Neural progenitor cell (in vitro differentiated cells): ENCODE measurements at regions not wholly inside any gene's neighbourhood (a gene's known extent, or its start where the extent isn't known, plus 50 kb on each side); places are given as distances from the start of the nearest gene placed in this dataset.

Experiments
- DNase-seq: peaks from one replicate; pipeline ENCODE4 v3.0.0-alpha.2; 2016; ENCODE audit warnings: low spot score
- H2AFZ ChIP-seq: fragments of 200-600 bp; sonication (generic); replicated peaks from 2 replicates; pipeline ENCODE4 v1.6.1; 2016; ENCODE audit warnings: antibody characterized with exemption
- H3F3A ChIP-seq: fragments of 200-600 bp; sonication (generic); 2 replicates; pipeline ENCODE4 v1.6.1; 2016; ENCODE audit warnings: antibody characterized with exemption, low read depth
- H3K27ac ChIP-seq: fragments of 200-600 bp; sonication (generic); 2 replicates; pipeline ENCODE4 v1.5.1; 2016; ENCODE audit warnings: mild to moderate bottlenecking
- H3K27me3 ChIP-seq: fragments of 200-600 bp; sonication (generic); 2 replicates; pipeline ENCODE4 v1.6.1; 2016; ENCODE audit warnings: mild to moderate bottlenecking, moderate library complexity
- H3K36me3 ChIP-seq: fragments of 200-600 bp; sonication (generic); 2 replicates; pipeline ENCODE4 v1.5.1; 2016
- H3K4me1 ChIP-seq: fragments of 200-600 bp; sonication (generic); 2 replicates; pipeline ENCODE4 v1.6.1; 2016; ENCODE audit warnings: mixed run types
- H3K4me2 ChIP-seq: fragments of 200-600 bp; sonication (generic); 2 replicates; pipeline ENCODE4 v1.6.1; 2016
- H3K4me3 ChIP-seq: fragments of 200-600 bp; sonication (generic); 2 replicates; pipeline ENCODE4 v1.5.1; 2016
- H3K79me2 ChIP-seq: fragments of 200-600 bp; sonication (generic); 2 replicates; pipeline ENCODE4 v1.6.1; 2016; ENCODE audit warnings: low read depth
- H3K9ac ChIP-seq: fragments of 200-600 bp; sonication (generic); 2 replicates; pipeline ENCODE4 v1.6.1; 2016
- H3K9me3 ChIP-seq: fragments of 200-600 bp; sonication (generic); 2 replicates; pipeline ENCODE4 v1.5.1; 2016; ENCODE audit warnings: low read depth
- H4K20me1 ChIP-seq: fragments of 200-600 bp; sonication (generic); 2 replicates; pipeline ENCODE4 v1.6.1; 2016; ENCODE audit warnings: low read depth
- H3K27ac Mint-ChIP-seq: 3 replicates; pipeline ENCODE4 v1.8.0; 2021; ENCODE audit warnings: mixed read lengths
- H3K27me3 Mint-ChIP-seq: 2 replicates; pipeline ENCODE4 v1.8.0; 2022; ENCODE audit warnings: low read depth, mild to moderate bottlenecking, inconsistent platforms, moderate library complexity, mixed read lengths; ENCODE audit not compliant: insufficient read depth
- H3K36me3 Mint-ChIP-seq: 3 replicates; pipeline ENCODE4 v1.8.0; 2021; ENCODE audit warnings: mixed read lengths
- H3K4me1 Mint-ChIP-seq: 3 replicates; pipeline ENCODE4 v1.8.0; 2021; ENCODE audit warnings: mixed read lengths
- H3K4me3 Mint-ChIP-seq: 3 replicates; pipeline ENCODE4 v1.8.0; 2021; ENCODE audit warnings: mild to moderate bottlenecking, moderate library complexity, mixed read lengths
- H3K9me3 Mint-ChIP-seq: 3 replicates; pipeline ENCODE4 v1.8.0; 2020; ENCODE audit warnings: mixed read lengths
- EZH2 ChIP-seq: fragments of 200-600 bp; sonication (generic); IDR thresholded peaks from 2 replicates; pipeline ENCODE4 v1.6.1; 2017; ENCODE audit warnings: antibody characterized with exemption, mild to moderate bottlenecking, moderate library complexity
- EZH2phosphoT487 ChIP-seq: fragments of 200-600 bp; sonication (generic); IDR thresholded peaks from 2 replicates; pipeline ENCODE4 v1.6.1; 2017; ENCODE audit warnings: antibody characterized with exemption
- TF ChIP-seq, protein P1 (sequence below): fragments of 200-600 bp; sonication (generic); IDR thresholded peaks from 2 replicates; pipeline ENCODE4 v1.5.1; 2017; ENCODE audit warnings: antibody characterized with exemption, mild to moderate bottlenecking

DNA sequence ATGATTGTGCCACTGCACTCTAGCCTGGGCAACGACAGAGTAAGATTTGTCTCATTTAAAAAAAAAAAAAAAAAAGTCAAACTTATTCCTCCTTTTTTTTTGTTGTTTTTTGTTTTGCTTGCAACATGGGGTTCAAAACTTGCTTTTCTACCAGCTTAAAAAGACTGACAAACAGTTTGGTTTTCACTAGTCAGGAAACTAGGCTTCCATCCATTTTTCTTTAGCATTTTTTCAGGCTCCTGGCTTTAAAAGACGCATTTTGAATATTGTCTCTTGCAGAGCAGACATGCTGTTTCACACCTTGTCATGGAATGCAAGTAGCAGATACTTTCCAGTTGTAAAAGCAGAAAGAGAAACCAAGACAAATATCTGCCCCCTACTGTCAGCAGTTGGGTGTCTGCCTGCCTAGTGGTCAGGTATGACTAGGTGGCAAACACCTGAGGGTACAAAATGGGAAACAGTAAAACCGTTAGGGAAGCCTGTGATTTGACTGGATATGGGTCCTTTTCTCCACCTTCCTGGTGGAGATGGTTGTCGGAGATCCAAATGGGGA lies 139.9 kb downstream of the CCDC71L start:
- Histone ChIP-seq H3K36me3 (no peaks in the 10 kb centered on the region), H4K20me1 (no peaks in the 10 kb centered on the region), H3K4me3 (no peak overlapping the region), H3K4me2 (no peak overlapping the region), H3F3A (no peaks in the 10 kb centered on the region), H2AFZ (no peak overlapping the region), H3K27ac (no peak overlapping the region), H3K27me3 (no peaks in the 10 kb centered on the region), H3K9ac (no peak overlapping the region), H3K4me1 (no peaks in the 10 kb centered on the region), H3K9me3 (no peaks in the 10 kb centered on the region), H3K79me2 (no peaks in the 10 kb centered on the region)
- no peak for TF ChIP-seq EZH2phosphoT487
- TF ChIP-seq, protein P1, sequence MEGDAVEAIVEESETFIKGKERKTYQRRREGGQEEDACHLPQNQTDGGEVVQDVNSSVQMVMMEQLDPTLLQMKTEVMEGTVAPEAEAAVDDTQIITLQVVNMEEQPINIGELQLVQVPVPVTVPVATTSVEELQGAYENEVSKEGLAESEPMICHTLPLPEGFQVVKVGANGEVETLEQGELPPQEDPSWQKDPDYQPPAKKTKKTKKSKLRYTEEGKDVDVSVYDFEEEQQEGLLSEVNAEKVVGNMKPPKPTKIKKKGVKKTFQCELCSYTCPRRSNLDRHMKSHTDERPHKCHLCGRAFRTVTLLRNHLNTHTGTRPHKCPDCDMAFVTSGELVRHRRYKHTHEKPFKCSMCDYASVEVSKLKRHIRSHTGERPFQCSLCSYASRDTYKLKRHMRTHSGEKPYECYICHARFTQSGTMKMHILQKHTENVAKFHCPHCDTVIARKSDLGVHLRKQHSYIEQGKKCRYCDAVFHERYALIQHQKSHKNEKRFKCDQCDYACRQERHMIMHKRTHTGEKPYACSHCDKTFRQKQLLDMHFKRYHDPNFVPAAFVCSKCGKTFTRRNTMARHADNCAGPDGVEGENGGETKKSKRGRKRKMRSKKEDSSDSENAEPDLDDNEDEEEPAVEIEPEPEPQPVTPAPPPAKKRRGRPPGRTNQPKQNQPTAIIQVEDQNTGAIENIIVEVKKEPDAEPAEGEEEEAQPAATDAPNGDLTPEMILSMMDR, result peak; percentile 6
- DNase-seq, result no peak
- H3K36me3 Mint-ChIP-seq, result no peaks in the 10 kb centered on the region
- no peaks in the 10 kb centered on the region for H3K9me3 Mint-ChIP-seq
- peaks cover 6% of the 10 kb centered on the region for H3K4me1 Mint-ChIP-seq
- H3K27me3 Mint-ChIP-seq, result no peaks in the 10 kb centered on the region
- H3K27ac Mint-ChIP-seq, result no peak overlapping the region
- H3K4me3 Mint-ChIP-seq, result no peak overlapping the region

DNA sequence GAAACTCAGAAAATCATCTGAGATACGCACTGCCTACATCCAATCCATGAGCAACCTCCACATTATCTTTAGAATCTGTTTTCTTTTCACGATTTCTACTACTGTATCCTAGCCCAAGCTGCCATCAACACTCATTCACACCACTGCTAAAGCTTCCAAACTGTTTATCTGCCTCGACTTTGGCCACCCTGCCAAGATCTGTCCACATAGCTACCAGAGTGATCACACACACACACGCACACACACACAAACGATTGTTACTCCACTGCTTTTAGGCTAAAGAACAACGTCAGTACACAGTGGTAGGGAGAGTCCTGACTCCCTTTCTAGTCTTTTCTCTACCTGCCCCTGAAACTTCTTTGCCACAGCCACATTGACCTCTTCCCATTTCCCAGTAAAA lies 142.0 kb downstream of the CCDC71L start:
- Histone ChIP-seq H3K27ac (no peak overlapping the region), H3K79me2 (no peaks in the 10 kb centered on the region), H3K4me3 (no peak overlapping the region), H3K4me1 (no peaks in the 10 kb centered on the region), H2AFZ (no peak overlapping the region), H3F3A (no peaks in the 10 kb centered on the region), H3K9me3 (no peaks in the 10 kb centered on the region), H3K27me3 (no peaks in the 10 kb centered on the region), H3K9ac (no peak overlapping the region), H4K20me1 (no peaks in the 10 kb centered on the region), H3K36me3 (no peaks in the 10 kb centered on the region), H3K4me2 (no peak overlapping the region)
- no peaks in the 10 kb centered on the region for H3K36me3 Mint-ChIP-seq
- no peaks in the 10 kb centered on the region for H3K27me3 Mint-ChIP-seq
- H3K4me1 Mint-ChIP-seq, result peaks cover 6% of the 10 kb centered on the region
- H3K4me3 Mint-ChIP-seq, result no peak overlapping the region
- TF ChIP-seq EZH2phosphoT487 (no peak), EZH2 (no peak)
- TF ChIP-seq, protein P1, result no peak
- DNase-seq, result no peak
- H3K27ac Mint-ChIP-seq, result no peak overlapping the region
- no peaks in the 10 kb centered on the region for H3K9me3 Mint-ChIP-seq

DNA sequence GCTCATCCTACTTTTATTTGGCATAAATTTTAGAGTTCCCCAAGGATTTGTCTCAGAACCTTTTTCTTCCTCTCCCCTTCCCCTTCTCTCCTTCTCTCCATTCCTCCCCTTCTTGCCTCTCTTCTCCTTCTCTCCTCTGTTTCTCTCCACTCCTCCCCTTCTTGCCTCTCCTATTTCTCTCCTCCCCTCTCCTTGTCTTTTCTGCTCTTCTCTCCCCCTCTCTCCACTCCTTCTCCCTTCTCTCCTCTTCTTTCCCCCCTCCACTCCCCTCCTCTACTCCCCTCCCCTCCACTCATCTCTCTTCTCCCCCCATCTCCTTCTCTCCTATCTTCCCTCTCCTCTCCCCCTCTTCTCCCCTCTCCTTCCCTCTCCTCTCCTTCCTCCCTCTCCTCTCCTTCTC lies 142.7 kb downstream of the CCDC71L start:
- H3K27ac ChIP-seq, result no peak overlapping the region
- no peaks in the 10 kb centered on the region for H3F3A ChIP-seq
- H3K4me3 Mint-ChIP-seq, result no peak overlapping the region
- no peak for DNase-seq
- H3K4me1 ChIP-seq, result no peaks in the 10 kb centered on the region
- no peaks in the 10 kb centered on the region for H3K27me3 ChIP-seq
- no peaks in the 10 kb centered on the region for H3K9me3 Mint-ChIP-seq
- no peak overlapping the region for H3K4me2 ChIP-seq
- no peak overlapping the region for H2AFZ ChIP-seq
- no peaks in the 10 kb centered on the region for H3K36me3 Mint-ChIP-seq
- no peaks in the 10 kb centered on the region for H3K36me3 ChIP-seq
- H3K79me2 ChIP-seq, result no peaks in the 10 kb centered on the region
- H3K27ac Mint-ChIP-seq, result no peak overlapping the region
- TF ChIP-seq EZH2, result no peak
- TF ChIP-seq, protein P1, result no peak
- TF ChIP-seq EZH2phosphoT487, result no peak
- no peak overlapping the region for H3K4me3 ChIP-seq
- no peaks in the 10 kb centered on the region for H3K4me1 Mint-ChIP-seq
- no peaks in the 10 kb centered on the region for H3K9me3 ChIP-seq
- H3K27me3 Mint-ChIP-seq, result no peaks in the 10 kb centered on the region
- H4K20me1 ChIP-seq, result no peaks in the 10 kb centered on the region
- no peak overlapping the region for H3K9ac ChIP-seq
